ENCODE measurements at regions not wholly inside any gene's neighbourhood (a gene's known extent, or its start where the extent isn't known, plus 50 kb on each side); places are given as distances from the start of the nearest gene placed in this dataset.

DNA sequence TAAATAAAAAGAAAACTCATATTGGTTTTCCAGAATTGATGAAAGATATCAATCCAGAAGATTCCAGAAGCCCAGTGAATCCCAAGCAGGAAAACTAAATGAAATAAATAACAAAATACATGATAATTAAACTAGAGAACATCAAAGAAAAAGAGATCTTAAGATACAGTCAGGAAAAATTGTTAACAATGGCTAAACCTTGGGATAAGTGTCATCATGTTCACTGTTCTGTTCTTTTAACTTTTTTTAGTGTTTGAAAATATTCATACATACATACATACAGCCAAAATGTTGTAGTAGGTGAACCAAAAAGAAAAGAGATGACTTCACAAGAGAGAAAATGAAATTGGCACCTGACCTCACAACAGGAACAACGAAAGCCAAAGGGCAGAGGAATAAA is 72.2 kb upstream of the MYCN start:
- Histone ChIP-seq H3K27ac (replicated peaks in 1 of 4) (no peak overlapping the region), H3K27me3 (no peaks in the 10 kb centered on the region), H3K4me3 (no peak overlapping the region), H3K4me1 (no peaks in the 10 kb centered on the region), H3K36me3 (no peaks in the 10 kb centered on the region), H3K9me3 (peaks cover 0 to 6% (median 3%) of the 10 kb centered on the region in 4 donors)
- intact Hi-C loops (cut with DNase I), result no loop called here
- TF ChIP-seq POLR2AphosphoS5 (IDR thresholded peaks at IDR 0.05), result no peak
- no peak for TF ChIP-seq EP300 (IDR thresholded peaks at IDR 0.05)
- TF ChIP-seq CTCF (IDR thresholded peaks at IDR 0.05), result no peak
- no peak for TF ChIP-seq POLR2A (IDR thresholded peaks at IDR 0.05; ENCODE audit: low read depth)
- DNase-seq (ENCODE audit: extremely low spot score), result no peak
- 89% methylated on average over 1 of the region's 1 CpG for WGBS

DNA sequence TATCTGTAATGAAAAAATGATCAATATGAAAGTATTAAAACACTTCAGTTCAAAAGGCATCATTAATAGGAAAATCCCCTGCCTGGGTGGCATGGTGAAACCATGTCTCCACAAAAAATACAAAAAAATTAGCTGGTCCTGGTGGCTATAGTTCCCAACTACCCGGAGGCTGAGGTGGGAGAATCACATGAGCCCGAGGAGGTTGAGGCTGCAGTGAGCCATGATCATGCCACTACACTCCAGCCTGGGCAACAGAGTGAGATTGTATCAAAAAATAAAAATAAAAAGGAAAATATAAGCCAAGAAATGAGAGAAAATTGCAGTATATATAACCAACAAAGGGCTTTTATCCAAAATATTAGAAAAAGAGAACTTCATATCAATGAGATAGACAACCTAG is 71.6 kb upstream of the MYCN start:
- TF ChIP-seq CTCF (IDR thresholded peaks at IDR 0.05) (no peak), POLR2AphosphoS5 (IDR thresholded peaks at IDR 0.05) (no peak), EP300 (IDR thresholded peaks at IDR 0.05) (no peak), POLR2A (IDR thresholded peaks at IDR 0.05; ENCODE audit: low read depth) (no peak)
- Histone ChIP-seq H3K4me3 (no peak overlapping the region), H3K9me3 (peaks cover 0 to 6% (median 3%) of the 10 kb centered on the region in 4 donors), H3K36me3 (no peaks in the 10 kb centered on the region), H3K27me3 (no peaks in the 10 kb centered on the region), H3K27ac (replicated peaks in 1 of 4) (no peak overlapping the region), H3K4me1 (no peaks in the 10 kb centered on the region)
- 93% methylated on average over 2 of the region's 2 CpGs for WGBS
- DNase-seq (ENCODE audit: extremely low spot score), result no peak
- intact Hi-C loops (cut with DNase I), result no loop called here

DNA sequence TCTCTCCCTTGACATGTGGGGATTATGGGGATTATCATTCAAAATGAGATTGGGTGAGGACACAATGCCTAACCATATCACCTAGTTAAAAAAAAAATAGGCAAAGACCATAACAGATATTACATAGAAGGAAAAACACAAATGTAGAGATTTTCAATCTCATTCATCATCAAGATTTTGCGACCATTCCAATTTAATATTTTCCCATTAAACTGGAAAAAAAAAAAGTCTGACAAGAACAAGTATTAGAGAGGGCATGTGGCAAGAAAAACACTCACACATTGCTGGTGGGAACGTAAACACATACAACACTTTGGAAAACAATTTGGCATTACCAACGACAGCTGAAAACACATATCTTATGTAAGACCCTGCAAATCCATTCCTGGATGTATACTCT is 71.0 kb upstream of the MYCN start:
- H3K4me3 ChIP-seq, result no peak overlapping the region
- no peak overlapping the region for H3K27ac ChIP-seq (replicated peaks in 1 of 4)
- TF ChIP-seq POLR2AphosphoS5 (IDR thresholded peaks at IDR 0.05), result no peak
- no peak for TF ChIP-seq EP300 (IDR thresholded peaks at IDR 0.05)
- TF ChIP-seq CTCF (IDR thresholded peaks at IDR 0.05), result no peak
- TF ChIP-seq POLR2A (IDR thresholded peaks at IDR 0.05; ENCODE audit: low read depth), result no peak
- H3K9me3 ChIP-seq, result peaks cover 0 to 6% (median 3%) of the 10 kb centered on the region in 4 donors
- 87% methylated on average over 3 of the region's 3 CpGs for WGBS
- DNase-seq (ENCODE audit: extremely low spot score), result no peak
- intact Hi-C loops (cut with DNase I), result no loop called here
- H3K27me3 ChIP-seq, result no peaks in the 10 kb centered on the region
- no peaks in the 10 kb centered on the region for H3K36me3 ChIP-seq
- H3K4me1 ChIP-seq, result no peaks in the 10 kb centered on the region

DNA sequence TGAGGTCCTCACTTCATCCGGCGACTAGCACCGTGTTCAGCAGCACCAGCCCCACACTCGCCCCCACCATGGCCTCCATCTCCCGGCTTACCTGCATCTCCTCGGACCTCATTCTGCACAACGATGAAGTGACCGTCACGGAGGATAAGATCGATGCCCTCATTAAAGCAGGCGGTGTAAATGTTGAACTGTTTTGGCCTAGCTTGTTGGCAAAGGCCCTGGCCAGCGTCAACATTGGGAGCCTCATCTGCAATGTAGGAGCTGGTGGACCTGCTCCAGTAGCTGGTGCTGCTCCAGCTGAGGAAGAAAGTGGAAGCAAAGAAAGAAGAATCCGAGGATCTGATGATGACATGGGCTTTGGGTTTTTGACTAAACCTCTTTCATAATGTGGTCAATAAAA is 70.5 kb upstream of the MYCN start:
- WGBS, result 95% methylated on average over 13 of the region's 13 CpGs
- no peak for TF ChIP-seq CTCF (IDR thresholded peaks at IDR 0.05)
- no peak for DNase-seq (ENCODE audit: extremely low spot score)
- no peaks in the 10 kb centered on the region for H3K36me3 ChIP-seq
- intact Hi-C loops (cut with DNase I), result no loop called here
- no peak overlapping the region for H3K4me3 ChIP-seq
- no peaks in the 10 kb centered on the region for H3K27me3 ChIP-seq
- H3K27ac ChIP-seq (replicated peaks in 1 of 4), result no peak overlapping the region
- peaks cover 0 to 6% (median 3%) of the 10 kb centered on the region in 4 donors for H3K9me3 ChIP-seq
- H3K4me1 ChIP-seq, result no peaks in the 10 kb centered on the region

GRCh38 chr2:15870565-15870964 is 69.8 kb upstream of the MYCN start:
- TF ChIP-seq POLR2A (IDR thresholded peaks at IDR 0.05; ENCODE audit: low read depth) (no peak), CTCF (IDR thresholded peaks at IDR 0.05) (no peak), POLR2AphosphoS5 (IDR thresholded peaks at IDR 0.05) (no peak), EP300 (IDR thresholded peaks at IDR 0.05) (no peak)
- Histone ChIP-seq H3K9me3 (peaks cover 0 to 6% (median 3%) of the 10 kb centered on the region in 4 donors), H3K36me3 (no peaks in the 10 kb centered on the region), H3K27me3 (no peaks in the 10 kb centered on the region), H3K4me1 (no peaks in the 10 kb centered on the region), H3K27ac (replicated peaks in 1 of 4) (no peak overlapping the region), H3K4me3 (no peak overlapping the region)
- intact Hi-C loops (cut with DNase I), result no loop called here
- no peak for DNase-seq (ENCODE audit: extremely low spot score)
- 86% methylated on average over 5 of the region's 5 CpGs for WGBS

Data from esophagus muscularis mucosa (tissue), 4 donors.